ENCODE measurements at regions not wholly inside any gene's neighbourhood (a gene's known extent, or its start where the extent isn't known, plus 50 kb on each side); places are given as distances from the start of the nearest gene placed in this dataset.

DNA sequence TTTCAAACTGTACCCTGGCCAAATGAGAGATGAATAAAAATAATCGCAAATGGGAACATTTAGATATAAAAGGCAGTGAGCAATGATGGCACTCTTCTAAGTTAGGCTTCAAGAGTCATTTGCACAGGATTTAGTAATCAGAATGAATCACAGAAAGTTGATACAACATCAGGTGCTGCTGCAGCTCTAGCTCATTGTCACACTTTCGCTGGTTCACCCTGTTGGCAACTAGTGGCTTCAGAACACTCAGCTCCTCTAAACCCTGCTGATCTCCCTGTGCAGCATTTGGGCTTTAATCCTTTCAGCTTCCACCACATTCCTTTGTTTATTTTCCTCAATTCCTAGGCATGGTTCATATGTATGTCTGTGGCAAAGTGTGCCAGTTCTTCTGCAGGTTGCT lies 2071.2 kb upstream of the CDH6 start:
- intact Hi-C loops (cut with micrococcal nuclease; ENCODE audit: unreplicated experiment) = no loop called here
- CTCF ChIA-PET = no interaction called here
- BruUV-seq (replicated peaks) = no TSS peak

DNA sequence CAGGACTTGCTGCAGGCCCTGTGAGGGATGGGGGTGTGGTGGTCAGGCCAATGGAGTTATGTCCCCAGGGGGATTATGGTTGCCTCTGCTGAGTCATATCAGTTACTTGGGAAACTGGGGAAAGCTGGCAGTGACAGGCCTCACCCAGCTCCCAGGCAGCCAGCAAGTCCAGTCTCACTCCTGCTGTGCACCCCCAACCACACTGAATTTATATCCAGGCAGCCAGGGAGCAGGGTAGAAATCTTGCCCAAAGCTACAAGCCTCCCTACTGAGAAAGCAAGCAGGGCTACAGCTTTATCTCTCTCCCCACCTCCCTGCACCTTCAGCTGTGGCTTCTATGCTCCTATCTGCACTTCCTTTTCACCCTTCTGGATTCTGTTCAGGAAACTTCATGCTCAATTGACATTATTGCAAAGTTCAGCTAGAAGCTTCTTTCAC lies 2076.0 kb upstream of the CDH9 start:
- CTCF ChIA-PET = no interaction called here
- H3K36me3 Mint-ChIP-seq (ENCODE audit: insufficient read depth, unreplicated experiment) = no peaks in the 10 kb centered on the region
- peaks cover 9% of the 10 kb centered on the region for H3K4me1 Mint-ChIP-seq (ENCODE audit: low read depth, unreplicated experiment)
- no peaks in the 10 kb centered on the region for H3K27me3 Mint-ChIP-seq (ENCODE audit: unreplicated experiment)
- no peak overlapping the region for H3K27ac Mint-ChIP-seq (ENCODE audit: unreplicated experiment)
- peaks cover 3% of the 10 kb centered on the region for H3K9me3 Mint-ChIP-seq (ENCODE audit: low read depth, unreplicated experiment)
- TF ChIP-seq, protein P1, sequence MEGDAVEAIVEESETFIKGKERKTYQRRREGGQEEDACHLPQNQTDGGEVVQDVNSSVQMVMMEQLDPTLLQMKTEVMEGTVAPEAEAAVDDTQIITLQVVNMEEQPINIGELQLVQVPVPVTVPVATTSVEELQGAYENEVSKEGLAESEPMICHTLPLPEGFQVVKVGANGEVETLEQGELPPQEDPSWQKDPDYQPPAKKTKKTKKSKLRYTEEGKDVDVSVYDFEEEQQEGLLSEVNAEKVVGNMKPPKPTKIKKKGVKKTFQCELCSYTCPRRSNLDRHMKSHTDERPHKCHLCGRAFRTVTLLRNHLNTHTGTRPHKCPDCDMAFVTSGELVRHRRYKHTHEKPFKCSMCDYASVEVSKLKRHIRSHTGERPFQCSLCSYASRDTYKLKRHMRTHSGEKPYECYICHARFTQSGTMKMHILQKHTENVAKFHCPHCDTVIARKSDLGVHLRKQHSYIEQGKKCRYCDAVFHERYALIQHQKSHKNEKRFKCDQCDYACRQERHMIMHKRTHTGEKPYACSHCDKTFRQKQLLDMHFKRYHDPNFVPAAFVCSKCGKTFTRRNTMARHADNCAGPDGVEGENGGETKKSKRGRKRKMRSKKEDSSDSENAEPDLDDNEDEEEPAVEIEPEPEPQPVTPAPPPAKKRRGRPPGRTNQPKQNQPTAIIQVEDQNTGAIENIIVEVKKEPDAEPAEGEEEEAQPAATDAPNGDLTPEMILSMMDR (IDR thresholded peaks at IDR 0.05; ENCODE audit: unreplicated experiment) = no peak
- no TSS peak for BruUV-seq (replicated peaks)
- no peak for DNase-seq
- intact Hi-C loops (cut with micrococcal nuclease; ENCODE audit: unreplicated experiment) = no loop called here
- no peak overlapping the region for H3K4me3 Mint-ChIP-seq (ENCODE audit: low read depth, unreplicated experiment)

More for the DNA sequence above, 2071.2 kb upstream of the CDH6 start:
- no peak overlapping the region for H3K27ac Mint-ChIP-seq (ENCODE audit: unreplicated experiment)
- H3K36me3 Mint-ChIP-seq (ENCODE audit: insufficient read depth, unreplicated experiment) = no peaks in the 10 kb centered on the region
- no peak overlapping the region for H3K4me3 Mint-ChIP-seq (ENCODE audit: low read depth, unreplicated experiment)
- peaks cover 5% of the 10 kb centered on the region for H3K9me3 Mint-ChIP-seq (ENCODE audit: low read depth, unreplicated experiment)
- H3K27me3 Mint-ChIP-seq (ENCODE audit: unreplicated experiment) = no peaks in the 10 kb centered on the region
- no peak for DNase-seq
- TF ChIP-seq, protein P1 (IDR thresholded peaks at IDR 0.05; ENCODE audit: unreplicated experiment) = no peak
- H3K4me1 Mint-ChIP-seq (ENCODE audit: low read depth, unreplicated experiment) = no peaks in the 10 kb centered on the region

- no peaks in the 10 kb centered on the region for H3K27me3 Mint-ChIP-seq (ENCODE audit: unreplicated experiment)
- peaks cover 3% of the 10 kb centered on the region for H3K9me3 Mint-ChIP-seq (ENCODE audit: low read depth, unreplicated experiment)
- intact Hi-C loops (cut with micrococcal nuclease; ENCODE audit: unreplicated experiment) = no loop called here
- DNase-seq = no peak
- CTCF ChIA-PET = no interaction called here
- H3K36me3 Mint-ChIP-seq (ENCODE audit: insufficient read depth, unreplicated experiment) = no peaks in the 10 kb centered on the region
- TF ChIP-seq, protein P1 (IDR thresholded peaks at IDR 0.05; ENCODE audit: unreplicated experiment) = no peak
- no TSS peak for BruUV-seq (replicated peaks)
- H3K27ac Mint-ChIP-seq (ENCODE audit: unreplicated experiment) = no peak overlapping the region
- no peak overlapping the region for H3K4me3 Mint-ChIP-seq (ENCODE audit: low read depth, unreplicated experiment)
- H3K4me1 Mint-ChIP-seq (ENCODE audit: low read depth, unreplicated experiment) = peaks cover 9% of the 10 kb centered on the region
Observed at GRCh38 chr5:29113516-29113915, 2075.1 kb upstream of the CDH9 start.

DNA sequence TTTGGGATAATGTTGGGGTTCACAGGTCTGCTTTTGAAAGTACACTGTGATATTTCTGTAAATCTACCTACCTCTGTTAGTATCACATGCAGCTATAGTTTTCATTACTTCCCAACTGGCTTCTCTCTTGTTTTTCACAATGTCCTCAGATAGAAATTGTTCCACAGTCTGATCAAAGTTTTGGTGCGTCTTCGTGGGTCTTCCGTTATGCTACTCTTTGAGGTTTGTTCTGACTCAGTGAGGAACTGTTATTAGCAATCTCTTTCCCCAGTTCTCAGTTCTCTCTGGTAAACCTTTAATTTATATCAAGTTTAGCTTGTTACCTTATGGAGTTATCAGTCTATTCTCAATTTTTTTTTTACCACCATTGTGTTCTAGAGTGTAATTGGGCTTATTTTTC lies 2061.2 kb upstream of the CDH9 start:
- TF ChIP-seq, protein P1 (IDR thresholded peaks at IDR 0.05; ENCODE audit: unreplicated experiment) = no peak

More for the DNA sequence above, 2061.2 kb upstream of the CDH9 start:
- intact Hi-C loops (cut with micrococcal nuclease; ENCODE audit: unreplicated experiment) = no loop called here
- no TSS peak for BruUV-seq (replicated peaks)
- no peaks in the 10 kb centered on the region for H3K36me3 Mint-ChIP-seq (ENCODE audit: insufficient read depth, unreplicated experiment)
- no peaks in the 10 kb centered on the region for H3K4me1 Mint-ChIP-seq (ENCODE audit: low read depth, unreplicated experiment)
- no peak overlapping the region for H3K27ac Mint-ChIP-seq (ENCODE audit: unreplicated experiment)
- DNase-seq = no peak
- no peak overlapping the region for H3K4me3 Mint-ChIP-seq (ENCODE audit: low read depth, unreplicated experiment)
- no peaks in the 10 kb centered on the region for H3K27me3 Mint-ChIP-seq (ENCODE audit: unreplicated experiment)
- CTCF ChIA-PET = no interaction called here
- peaks cover 4% of the 10 kb centered on the region for H3K9me3 Mint-ChIP-seq (ENCODE audit: low read depth, unreplicated experiment)
